Spleen (tissue), 7 donors: ENCODE measurements at regions not wholly inside any gene's neighbourhood (a gene's known extent, or its start where the extent isn't known, plus 50 kb on each side); places are given as distances from the start of the nearest gene placed in this dataset.

Source experiments
- POLR2A ChIP-seq, 3 donors: fragments of 450-650 bp; IDR thresholded peaks; one replicate each; pipeline ENCODE4 v1.5.1; 2017; ENCODE audit warnings: antibody characterized with exemption in 3 of 3, mild to moderate bottlenecking in 1 of 3
- POLR2AphosphoS5 ChIP-seq, 3 donors: sonication (generic); formaldehyde crosslinking; IDR thresholded peaks; one replicate each; pipeline ENCODE4 v1.5.1; 2017; ENCODE audit warnings: antibody characterized with exemption in 3 of 3
- TF ChIP-seq, protein P1 (sequence below), 11 experiments: fragments of 200-600 bp in 7 of 11; fragments of 450-650 bp in 4 of 11; sonication (generic) in 4 of 11; IDR thresholded peaks in 8 of 11; conservative IDR thresholded peaks in 3 of 11; 1 replicate in 7 of 11; 2 replicates in 4 of 11; pipeline versions ENCODE4 v1.4.0 to v1.8.0; 2016 to 2021; ENCODE audit warnings: antibody characterized with exemption in 11 of 11, inconsistent platforms in 4 of 11, mild to moderate bottlenecking in 1 of 11
- donor health status: DM: no; HTN: no; CAD: no; lungs with moderate emphysema.
- donor health status: DM: no; HTN: no; CAD: no.
- donor health status: DM: no; HTN: no; CAD: no.

DNA sequence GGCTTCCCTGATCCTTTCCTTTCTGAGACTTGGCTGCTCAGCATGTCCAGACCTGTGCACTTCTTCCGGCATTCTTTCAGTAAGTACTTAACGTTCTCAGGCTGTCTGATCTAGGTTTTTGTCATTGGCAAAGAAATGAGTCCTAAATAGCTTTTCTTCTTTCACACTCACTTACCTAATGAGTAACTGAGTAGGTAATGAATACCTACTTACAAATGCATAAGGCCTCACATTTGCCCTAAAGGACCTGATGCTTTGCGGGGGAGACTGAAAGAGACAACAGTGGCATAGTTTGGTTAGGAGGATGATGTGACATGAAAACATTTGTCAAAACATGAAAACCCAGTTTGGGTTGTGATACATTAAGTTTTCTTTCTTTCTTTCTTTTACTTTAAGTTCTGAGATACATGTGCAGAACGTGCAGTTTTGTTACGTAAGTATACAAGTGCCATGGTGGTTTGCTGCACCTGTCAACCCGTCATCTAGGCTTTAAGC, 516.7 kb upstream of the CFAP20DC start:
- TF ChIP-seq, protein P1, sequence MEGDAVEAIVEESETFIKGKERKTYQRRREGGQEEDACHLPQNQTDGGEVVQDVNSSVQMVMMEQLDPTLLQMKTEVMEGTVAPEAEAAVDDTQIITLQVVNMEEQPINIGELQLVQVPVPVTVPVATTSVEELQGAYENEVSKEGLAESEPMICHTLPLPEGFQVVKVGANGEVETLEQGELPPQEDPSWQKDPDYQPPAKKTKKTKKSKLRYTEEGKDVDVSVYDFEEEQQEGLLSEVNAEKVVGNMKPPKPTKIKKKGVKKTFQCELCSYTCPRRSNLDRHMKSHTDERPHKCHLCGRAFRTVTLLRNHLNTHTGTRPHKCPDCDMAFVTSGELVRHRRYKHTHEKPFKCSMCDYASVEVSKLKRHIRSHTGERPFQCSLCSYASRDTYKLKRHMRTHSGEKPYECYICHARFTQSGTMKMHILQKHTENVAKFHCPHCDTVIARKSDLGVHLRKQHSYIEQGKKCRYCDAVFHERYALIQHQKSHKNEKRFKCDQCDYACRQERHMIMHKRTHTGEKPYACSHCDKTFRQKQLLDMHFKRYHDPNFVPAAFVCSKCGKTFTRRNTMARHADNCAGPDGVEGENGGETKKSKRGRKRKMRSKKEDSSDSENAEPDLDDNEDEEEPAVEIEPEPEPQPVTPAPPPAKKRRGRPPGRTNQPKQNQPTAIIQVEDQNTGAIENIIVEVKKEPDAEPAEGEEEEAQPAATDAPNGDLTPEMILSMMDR (IDR thresholded peaks at IDR 0.05 in 8 of 11, conservative IDR thresholded peaks at IDR 0.05 in 3 of 11), result no peak
- TF ChIP-seq POLR2AphosphoS5 (IDR thresholded peaks at IDR 0.05), result no peak
- TF ChIP-seq POLR2A (IDR thresholded peaks at IDR 0.05), result no peak
